ENCODE measurements at regions not wholly inside any gene's neighbourhood (a gene's known extent, or its start where the extent isn't known, plus 50 kb on each side); places are given as distances from the start of the nearest gene placed in this dataset.

DNA sequence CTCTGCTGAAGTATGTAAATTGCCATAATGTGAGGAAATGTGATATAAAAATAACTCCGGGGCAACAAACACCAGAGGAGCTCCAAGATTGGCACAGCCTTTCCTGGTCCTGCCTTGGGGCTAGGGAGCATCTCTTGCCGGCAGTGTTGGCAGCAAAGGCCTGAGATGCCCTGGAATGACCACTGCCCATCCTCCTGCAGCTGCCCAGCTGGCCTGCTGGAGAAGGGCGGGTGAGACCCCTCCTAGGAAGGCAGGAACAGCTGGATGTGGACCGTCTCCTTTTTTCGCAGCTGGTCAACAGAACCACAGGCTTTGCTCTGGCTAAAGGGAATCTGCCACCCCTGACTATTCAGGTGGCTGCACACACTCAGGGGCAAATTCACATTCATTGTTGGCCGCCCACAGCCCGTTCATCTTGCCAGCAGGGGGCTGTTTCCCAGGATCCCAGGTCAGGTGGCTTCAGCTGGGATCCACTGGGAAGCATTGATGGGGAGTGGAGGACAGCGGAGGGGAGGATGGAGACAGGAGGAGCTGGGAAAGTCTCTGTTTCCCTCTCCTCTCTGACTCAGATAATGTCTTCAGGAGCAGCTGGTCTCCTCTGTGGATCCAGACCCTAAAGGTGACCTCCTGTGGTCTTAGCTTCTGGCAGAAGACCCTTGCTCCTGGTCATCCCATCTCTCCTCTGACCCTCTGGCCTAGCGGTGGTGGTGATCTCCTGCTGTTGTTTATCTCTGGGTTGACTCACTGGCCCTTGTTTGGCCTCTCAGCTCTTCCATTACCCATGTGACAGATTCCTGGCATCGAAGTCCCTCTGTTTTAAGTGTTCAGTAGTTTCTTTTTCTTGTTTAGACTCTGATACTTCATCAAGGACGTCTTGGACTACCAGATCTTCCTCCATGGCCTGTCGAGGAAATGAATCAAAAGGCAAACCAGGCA lies 336.7 kb downstream of the DHX35 start:
- TF ChIP-seq, protein P1, sequence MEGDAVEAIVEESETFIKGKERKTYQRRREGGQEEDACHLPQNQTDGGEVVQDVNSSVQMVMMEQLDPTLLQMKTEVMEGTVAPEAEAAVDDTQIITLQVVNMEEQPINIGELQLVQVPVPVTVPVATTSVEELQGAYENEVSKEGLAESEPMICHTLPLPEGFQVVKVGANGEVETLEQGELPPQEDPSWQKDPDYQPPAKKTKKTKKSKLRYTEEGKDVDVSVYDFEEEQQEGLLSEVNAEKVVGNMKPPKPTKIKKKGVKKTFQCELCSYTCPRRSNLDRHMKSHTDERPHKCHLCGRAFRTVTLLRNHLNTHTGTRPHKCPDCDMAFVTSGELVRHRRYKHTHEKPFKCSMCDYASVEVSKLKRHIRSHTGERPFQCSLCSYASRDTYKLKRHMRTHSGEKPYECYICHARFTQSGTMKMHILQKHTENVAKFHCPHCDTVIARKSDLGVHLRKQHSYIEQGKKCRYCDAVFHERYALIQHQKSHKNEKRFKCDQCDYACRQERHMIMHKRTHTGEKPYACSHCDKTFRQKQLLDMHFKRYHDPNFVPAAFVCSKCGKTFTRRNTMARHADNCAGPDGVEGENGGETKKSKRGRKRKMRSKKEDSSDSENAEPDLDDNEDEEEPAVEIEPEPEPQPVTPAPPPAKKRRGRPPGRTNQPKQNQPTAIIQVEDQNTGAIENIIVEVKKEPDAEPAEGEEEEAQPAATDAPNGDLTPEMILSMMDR (IDR thresholded peaks at IDR 0.05): no peak
- no peak for TF ChIP-seq POLR2A (IDR thresholded peaks at IDR 0.05)
